HEK293 (cell line): ENCODE measurements at regions not wholly inside any gene's neighbourhood (a gene's known extent, or its start where the extent isn't known, plus 50 kb on each side); places are given as distances from the start of the nearest gene placed in this dataset.

Experiments
- ZNF146 ChIP-seq: fragments of 450-650 bp; formaldehyde crosslinking; IDR thresholded peaks from 2 replicates; pipeline ENCODE4 v1.5.1; 2016; ENCODE audit warnings: missing biosample characterization, missing genetic modification characterization
- TF ChIP-seq, protein P1 (sequence below): fragments of 450-650 bp; formaldehyde crosslinking; IDR thresholded peaks from 2 replicates; pipeline ENCODE4 v1.5.1; 2016; ENCODE audit warnings: missing biosample characterization, missing genetic modification characterization

DNA sequence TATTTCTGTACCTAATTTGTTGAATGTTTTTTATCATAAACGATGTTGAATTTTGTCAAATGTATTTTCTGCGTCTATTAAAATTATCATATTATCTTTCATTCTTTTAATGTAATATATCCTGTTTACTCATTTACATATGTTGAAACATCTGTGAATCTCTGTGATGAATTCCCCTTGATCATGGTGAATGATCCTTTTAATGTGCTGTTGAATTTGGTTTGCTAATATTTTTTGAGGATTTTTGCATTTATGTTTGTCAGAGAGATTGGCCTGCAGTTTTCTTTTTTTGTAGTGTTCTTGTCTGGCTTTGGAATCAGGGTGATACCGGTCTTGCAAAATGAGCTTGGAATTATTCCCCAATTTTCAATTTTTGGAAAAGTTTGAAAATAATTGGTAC is 569.3 kb upstream of the CCDC179 start:
- TF ChIP-seq ZNF146 (tag by site-specific recombination): no peak
- TF ChIP-seq, protein P1, sequence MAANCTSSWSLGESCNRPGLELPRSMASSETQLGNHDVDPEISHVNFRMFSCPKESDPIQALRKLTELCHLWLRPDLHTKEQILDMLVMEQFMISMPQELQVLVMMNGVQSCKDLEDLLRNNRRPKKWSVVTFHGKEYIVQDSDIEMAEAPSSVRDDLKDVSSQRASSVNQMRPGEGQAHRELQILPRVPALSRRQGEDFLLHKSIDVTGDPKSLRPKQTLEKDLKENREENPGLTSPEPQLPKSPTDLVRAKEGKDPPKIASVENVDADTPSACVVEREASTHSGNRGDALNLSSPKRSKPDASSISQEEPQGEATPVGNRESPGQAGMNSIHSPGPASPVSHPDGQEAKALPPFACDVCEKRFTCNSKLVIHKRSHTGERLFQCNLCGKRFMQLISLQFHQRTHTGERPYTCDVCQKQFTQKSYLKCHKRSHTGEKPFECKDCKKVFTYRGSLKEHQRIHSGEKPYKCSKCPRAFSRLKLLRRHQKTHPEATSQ (tag by site-specific recombination): no peak
